ENCODE measurements at regions not wholly inside any gene's neighbourhood (a gene's known extent, or its start where the extent isn't known, plus 50 kb on each side); places are given as distances from the start of the nearest gene placed in this dataset.

DNA sequence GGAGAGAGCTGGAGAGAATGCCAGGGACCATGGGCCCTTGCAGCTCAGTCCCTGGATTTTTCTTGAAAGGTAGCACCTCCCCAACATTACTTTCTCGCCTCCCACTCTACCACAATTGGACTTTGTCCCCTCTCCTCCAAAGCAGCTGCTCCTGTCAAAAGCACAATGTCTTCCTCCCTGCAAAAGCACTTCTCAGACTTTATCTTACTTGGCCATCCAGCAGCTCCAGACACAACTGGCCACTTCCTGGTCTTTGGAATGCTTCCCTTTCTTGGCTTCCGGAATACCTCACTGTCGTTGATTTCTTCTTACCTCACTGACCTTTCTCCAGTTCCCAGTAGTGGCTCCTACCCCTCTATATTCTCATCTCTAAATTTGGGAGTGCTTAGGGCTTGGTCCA, 134.6 kb upstream of the PROK2 start:
- TF ChIP-seq POLR2AphosphoS5 (IDR thresholded peaks at IDR 0.05) (no peak), POLR2A (IDR thresholded peaks at IDR 0.05) (no peak)
- TF ChIP-seq, protein P1, sequence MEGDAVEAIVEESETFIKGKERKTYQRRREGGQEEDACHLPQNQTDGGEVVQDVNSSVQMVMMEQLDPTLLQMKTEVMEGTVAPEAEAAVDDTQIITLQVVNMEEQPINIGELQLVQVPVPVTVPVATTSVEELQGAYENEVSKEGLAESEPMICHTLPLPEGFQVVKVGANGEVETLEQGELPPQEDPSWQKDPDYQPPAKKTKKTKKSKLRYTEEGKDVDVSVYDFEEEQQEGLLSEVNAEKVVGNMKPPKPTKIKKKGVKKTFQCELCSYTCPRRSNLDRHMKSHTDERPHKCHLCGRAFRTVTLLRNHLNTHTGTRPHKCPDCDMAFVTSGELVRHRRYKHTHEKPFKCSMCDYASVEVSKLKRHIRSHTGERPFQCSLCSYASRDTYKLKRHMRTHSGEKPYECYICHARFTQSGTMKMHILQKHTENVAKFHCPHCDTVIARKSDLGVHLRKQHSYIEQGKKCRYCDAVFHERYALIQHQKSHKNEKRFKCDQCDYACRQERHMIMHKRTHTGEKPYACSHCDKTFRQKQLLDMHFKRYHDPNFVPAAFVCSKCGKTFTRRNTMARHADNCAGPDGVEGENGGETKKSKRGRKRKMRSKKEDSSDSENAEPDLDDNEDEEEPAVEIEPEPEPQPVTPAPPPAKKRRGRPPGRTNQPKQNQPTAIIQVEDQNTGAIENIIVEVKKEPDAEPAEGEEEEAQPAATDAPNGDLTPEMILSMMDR (IDR thresholded peaks at IDR 0.05), result no peak

Data from gastroesophageal sphincter (tissue), 3 donors.